NT2/D1 (cell line): ENCODE measurements at regions not wholly inside any gene's neighbourhood (a gene's known extent, or its start where the extent isn't known, plus 50 kb on each side); places are given as distances from the start of the nearest gene placed in this dataset.

Experiments
- SUZ12 ChIP-seq: IDR thresholded peaks from 2 replicates; pipeline ENCODE4 v1.6.1; 2011; ENCODE audit not compliant: insufficient read length, insufficient read depth; ENCODE audit errors: extremely low read depth
- YY1 ChIP-seq: IDR thresholded peaks from 2 replicates; pipeline ENCODE4 v1.6.1; 2011; ENCODE audit not compliant: insufficient read length, insufficient read depth
- ZNF274 ChIP-seq: IDR thresholded peaks from 2 replicates; pipeline ENCODE4 v1.6.1; 2011; ENCODE audit warnings: mild to moderate bottlenecking, low read depth, low read length

DNA sequence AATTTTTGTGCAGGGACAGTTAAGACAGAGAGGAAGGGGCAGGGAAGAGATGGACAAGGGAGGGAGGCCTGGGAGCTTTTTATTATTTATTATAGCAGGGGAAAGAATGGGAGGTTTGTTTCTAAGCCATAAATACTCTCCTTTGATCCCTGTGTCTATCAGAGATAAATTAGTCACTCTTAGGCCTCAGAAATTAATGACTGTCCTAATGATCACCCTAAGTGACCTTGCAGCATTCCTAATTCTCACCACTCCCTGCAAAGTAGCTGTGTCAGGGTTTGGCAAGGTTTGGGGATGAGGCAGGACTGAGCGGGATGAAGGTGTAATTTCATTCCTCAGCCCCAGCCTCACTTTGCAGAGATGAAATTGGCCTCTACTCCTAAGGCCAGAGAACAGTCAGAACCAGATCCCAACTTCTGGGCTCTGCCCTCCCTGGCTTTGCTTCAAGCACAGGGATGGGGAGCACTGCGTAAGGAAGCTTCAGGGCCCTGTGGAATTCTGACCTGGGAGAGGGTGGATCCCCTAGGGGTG lies 95.0 kb downstream of the TMEM17 start:
- TF ChIP-seq YY1, result no peak
- no peak for TF ChIP-seq ZNF274
- no peak for TF ChIP-seq SUZ12
